H9 (cell line): ENCODE measurements at regions not wholly inside any gene's neighbourhood (a gene's known extent, or its start where the extent isn't known, plus 50 kb on each side); places are given as distances from the start of the nearest gene placed in this dataset.

ENCODE experiments used
- DNase-seq: peaks from one replicate; pipeline ENCODE4 v3.0.0-alpha.2; 2017
- H2AFZ ChIP-seq: one replicate; pipeline ENCODE4 v1.6.1; 2013; ENCODE audit warnings: mild to moderate bottlenecking, low read length, control low read depth, moderate library complexity
- H2AK5ac ChIP-seq: 2 replicates; pipeline ENCODE4 v1.6.1; 2013; ENCODE audit warnings: low read length, control low read depth, mixed read lengths; ENCODE audit not compliant: insufficient read length
- H2BK120ac ChIP-seq: one replicate; pipeline ENCODE4 v1.6.1; 2013; ENCODE audit warnings: low read depth, mild to moderate bottlenecking, low read length, control low read depth, inconsistent platforms; ENCODE audit not compliant: poor library complexity, severe bottlenecking
- H2BK12ac ChIP-seq: 2 replicates; pipeline ENCODE4 v1.6.1; 2013; ENCODE audit warnings: low read length, control low read depth, mixed read lengths, low read depth; ENCODE audit not compliant: insufficient read length
- H2BK15ac ChIP-seq: 2 replicates; pipeline ENCODE4 v1.6.1; 2013; ENCODE audit warnings: low read depth, low read length, control low read depth
- H2BK20ac ChIP-seq: one replicate; pipeline ENCODE4 v1.6.1; 2013; ENCODE audit warnings: low read depth, mild to moderate bottlenecking, low read length, control low read depth, inconsistent platforms; ENCODE audit not compliant: poor library complexity, severe bottlenecking
- H2BK5ac ChIP-seq: 2 replicates; pipeline ENCODE4 v1.6.1; 2013; ENCODE audit warnings: low read length, control low read depth, mixed read lengths; ENCODE audit not compliant: insufficient read length
- H3K14ac ChIP-seq: 2 replicates; pipeline ENCODE4 v1.6.1; 2013; ENCODE audit warnings: low read length, control low read depth; ENCODE audit not compliant: insufficient read depth
- H3K18ac ChIP-seq: 2 replicates; pipeline ENCODE4 v1.6.1; 2013; ENCODE audit warnings: low read depth, mild to moderate bottlenecking, mixed read lengths, low read length, control low read depth; ENCODE audit not compliant: insufficient read length
- H3K23ac ChIP-seq: 2 replicates; pipeline ENCODE4 v1.6.1; 2013; ENCODE audit warnings: low read length, control low read depth, mixed read lengths, low read depth; ENCODE audit not compliant: insufficient read length
- H3K23me2 ChIP-seq: 2 replicates; pipeline ENCODE4 v1.6.1; 2013; ENCODE audit warnings: low read depth, mild to moderate bottlenecking, mixed read lengths, low read length, control low read depth; ENCODE audit not compliant: insufficient read length, poor library complexity, severe bottlenecking
- H3K27ac ChIP-seq: 2 replicates; pipeline ENCODE4 v1.5.1; 2013; ENCODE audit warnings: low read length, control low read depth, mixed read lengths, low read depth; ENCODE audit not compliant: insufficient read length
- H3K27me3 ChIP-seq: 2 replicates; pipeline ENCODE4 v1.6.1; 2013; ENCODE audit warnings: low read length, control low read depth, inconsistent platforms; ENCODE audit not compliant: insufficient read depth
- H3K4ac ChIP-seq: 2 replicates; pipeline ENCODE4 v1.6.1; 2013; ENCODE audit warnings: low read depth, mild to moderate bottlenecking, control low read depth, inconsistent platforms, low read length, moderate library complexity
- H3K4me1 ChIP-seq: 2 replicates; pipeline ENCODE4 v1.6.1; 2013; ENCODE audit warnings: low read length, control low read depth, inconsistent platforms; ENCODE audit not compliant: insufficient read depth
- H3K4me2 ChIP-seq: 2 replicates; pipeline ENCODE4 v1.6.1; 2013; ENCODE audit warnings: low read length, control low read depth, mixed read lengths; ENCODE audit not compliant: insufficient read length, insufficient read depth
- H3K56ac ChIP-seq: 2 replicates; pipeline ENCODE4 v1.6.1; 2013; ENCODE audit warnings: low read depth, mild to moderate bottlenecking, mixed read lengths, low read length, control low read depth; ENCODE audit not compliant: insufficient read length
- H3K79me1 ChIP-seq: 2 replicates; pipeline ENCODE4 v1.6.1; 2013; ENCODE audit warnings: low read depth, mild to moderate bottlenecking, moderate library complexity, low read length, control low read depth, inconsistent platforms; ENCODE audit not compliant: insufficient read depth, poor library complexity, severe bottlenecking
- H3K79me2 ChIP-seq: 2 replicates; pipeline ENCODE4 v1.6.1; 2013; ENCODE audit warnings: low read length, control low read depth, inconsistent platforms; ENCODE audit not compliant: insufficient read depth
- H3K9ac ChIP-seq: 2 replicates; pipeline ENCODE4 v1.6.1; 2013; ENCODE audit warnings: low read length, control low read depth, mixed read lengths; ENCODE audit not compliant: insufficient read length; ENCODE audit errors: extremely low read depth
- H3K9me3 ChIP-seq: one replicate; pipeline ENCODE4 v1.6.1; 2013; ENCODE audit warnings: low read depth, low read length, inconsistent platforms; ENCODE audit not compliant: control insufficient read depth
- H3T11ph ChIP-seq: one replicate; pipeline ENCODE4 v1.6.1; 2013; ENCODE audit warnings: mild to moderate bottlenecking, low read length, control low read depth, inconsistent platforms
- H4K20me1 ChIP-seq: one replicate; pipeline ENCODE4 v1.6.1; 2013; ENCODE audit not compliant: control insufficient read depth, insufficient read length, insufficient read depth
- H4K5ac ChIP-seq: 2 replicates; pipeline ENCODE4 v1.6.1; 2013; ENCODE audit warnings: low read depth, mild to moderate bottlenecking, mixed read lengths, low read length, control low read depth; ENCODE audit not compliant: insufficient read length
- H4K8ac ChIP-seq: replicated peaks from 2 replicates; pipeline ENCODE4 v1.6.1; 2013; ENCODE audit warnings: low read length, control low read depth, mixed read lengths, low read depth; ENCODE audit not compliant: insufficient read length
- H4K91ac ChIP-seq: 2 replicates; pipeline ENCODE4 v1.6.1; 2013; ENCODE audit warnings: low read depth, mild to moderate bottlenecking, moderate library complexity, mixed read lengths, low read length, control low read depth; ENCODE audit not compliant: insufficient read length
- H3K27ac Mint-ChIP-seq, 3 experiments: 2 replicates in 2 of 3; 3 replicates in 1 of 3; pipeline ENCODE4 v1.8.0; 2020 to 2021; ENCODE audit warnings: mixed read lengths in 3 of 3, mild to moderate bottlenecking in 1 of 3, moderate library complexity in 1 of 3
- H3K27me3 Mint-ChIP-seq: 2 replicates; pipeline ENCODE4 v1.8.0; 2021; ENCODE audit warnings: low read depth, mild to moderate bottlenecking, moderate library complexity, mixed read lengths
- H3K36me3 Mint-ChIP-seq, 3 experiments: 2 replicates in 2 of 3; 3 replicates in 1 of 3; pipeline ENCODE4 v1.8.0; 2020 to 2021; ENCODE audit warnings: low read depth in 3 of 3, mixed read lengths in 3 of 3; ENCODE audit not compliant: insufficient read depth in 1 of 3
- H3K4me1 Mint-ChIP-seq, 2 experiments: 2 replicates each; pipeline ENCODE4 v1.8.0; 2020; ENCODE audit warnings: mixed read lengths in 2 of 2
- H3K4me3 Mint-ChIP-seq, 2 experiments: 2 replicates in 1 of 2; 3 replicates in 1 of 2; pipeline ENCODE4 v1.8.0; 2020 to 2021; ENCODE audit warnings: mild to moderate bottlenecking in 2 of 2, mixed read lengths in 2 of 2, moderate library complexity in 1 of 2
- H3K9me3 Mint-ChIP-seq, 2 experiments: 2 replicates in 1 of 2; 3 replicates in 1 of 2; pipeline ENCODE4 v1.8.0; 2020; ENCODE audit warnings: mild to moderate bottlenecking in 2 of 2, mixed read lengths in 2 of 2, moderate library complexity in 1 of 2
- WGBS: extraction: QIAGEN DNeasy Blood & Tissue Kit; methylation state at CpG from one replicate; pipeline ENCODE4 v1.1.7; 2013; ENCODE audit warnings: missing lambda C conversion rate, low lambda C conversion rate, mixed read lengths; ENCODE audit not compliant: insufficient read length; ENCODE audit errors: extremely low coverage; 5-methylcytosine and 5-hydroxymethylcytosine counted together
- TF ChIP-seq, protein P1 (sequence below): fragments of 200-600 bp; sonication (generic); conservative IDR thresholded peaks from 3 replicates; pipeline ENCODE4 v1.8.0; 2021; ENCODE audit warnings: antibody characterized with exemption, mild to moderate bottlenecking

GRCh38 chr1:240722788-240723187, 110.8 kb upstream of the GREM2 start:
- Histone ChIP-seq H4K8ac (no peak overlapping the region), H2BK120ac (no peak overlapping the region), H2BK12ac (no peak overlapping the region), H2BK5ac (no peak overlapping the region), H3K27me3 (no peaks in the 10 kb centered on the region), H3K27ac (no peak overlapping the region), H3K23ac (no peak overlapping the region), H3K56ac (no peak overlapping the region), H2BK15ac (no peak overlapping the region), H2AK5ac (no peak overlapping the region), H2BK20ac (no peak overlapping the region), H3K4me1 (no peaks in the 10 kb centered on the region), H3K9ac (no peak overlapping the region), H3K18ac (no peak overlapping the region), H3K14ac (no peak overlapping the region), H3K9me3 (no peaks in the 10 kb centered on the region), H3K79me1 (no peaks in the 10 kb centered on the region), H3K23me2 (no peaks in the 10 kb centered on the region), H3K4ac (no peak overlapping the region), H4K91ac (no peak overlapping the region), H3K4me2 (no peak overlapping the region), H4K20me1 (no peaks in the 10 kb centered on the region), H2AFZ (no peak overlapping the region), H3K79me2 (no peaks in the 10 kb centered on the region), H4K5ac (no peak overlapping the region), H3T11ph (no peak overlapping the region)
- no peaks in the 10 kb centered on the region for H3K4me1 Mint-ChIP-seq
- no CpG with 5 or more reads among the region's 10 CpGs for WGBS
- H3K4me3 Mint-ChIP-seq, result no peak overlapping the region
- H3K27me3 Mint-ChIP-seq, result no peaks in the 10 kb centered on the region
- peaks cover 4 to 11% of the 10 kb centered on the region in 2 experiments for H3K9me3 Mint-ChIP-seq
- DNase-seq, result no peak
- peaks cover 2 to 6% (median 5%) of the 10 kb centered on the region in 3 experiments; a peak in 3 of 7 replicates for H3K36me3 Mint-ChIP-seq
- TF ChIP-seq, protein P1, sequence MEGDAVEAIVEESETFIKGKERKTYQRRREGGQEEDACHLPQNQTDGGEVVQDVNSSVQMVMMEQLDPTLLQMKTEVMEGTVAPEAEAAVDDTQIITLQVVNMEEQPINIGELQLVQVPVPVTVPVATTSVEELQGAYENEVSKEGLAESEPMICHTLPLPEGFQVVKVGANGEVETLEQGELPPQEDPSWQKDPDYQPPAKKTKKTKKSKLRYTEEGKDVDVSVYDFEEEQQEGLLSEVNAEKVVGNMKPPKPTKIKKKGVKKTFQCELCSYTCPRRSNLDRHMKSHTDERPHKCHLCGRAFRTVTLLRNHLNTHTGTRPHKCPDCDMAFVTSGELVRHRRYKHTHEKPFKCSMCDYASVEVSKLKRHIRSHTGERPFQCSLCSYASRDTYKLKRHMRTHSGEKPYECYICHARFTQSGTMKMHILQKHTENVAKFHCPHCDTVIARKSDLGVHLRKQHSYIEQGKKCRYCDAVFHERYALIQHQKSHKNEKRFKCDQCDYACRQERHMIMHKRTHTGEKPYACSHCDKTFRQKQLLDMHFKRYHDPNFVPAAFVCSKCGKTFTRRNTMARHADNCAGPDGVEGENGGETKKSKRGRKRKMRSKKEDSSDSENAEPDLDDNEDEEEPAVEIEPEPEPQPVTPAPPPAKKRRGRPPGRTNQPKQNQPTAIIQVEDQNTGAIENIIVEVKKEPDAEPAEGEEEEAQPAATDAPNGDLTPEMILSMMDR, result no peak
- peak overlapping the region in 1 of 3 experiments; percentile 4; a peak in 1 of 7 replicates for H3K27ac Mint-ChIP-seq
